Immature natural killer cell (primary cell): ENCODE measurements at regions not wholly inside any gene's neighbourhood (a gene's known extent, or its start where the extent isn't known, plus 50 kb on each side); places are given as distances from the start of the nearest gene placed in this dataset.

ENCODE experiments used
- DNase-seq, 3 donors: peaks; one replicate each; pipeline ENCODE4 v3.0.0; 2022; ENCODE audit warnings: mixed read lengths in 1 of 3
- H3K27ac Mint-ChIP-seq, 6 donors: one replicate each; pipeline ENCODE4 v1.8.0; 2020; ENCODE audit warnings: mixed read lengths in 6 of 6, mild to moderate bottlenecking in 5 of 6, inconsistent platforms in 4 of 6, moderate library complexity in 3 of 6
- H3K27me3 Mint-ChIP-seq, 3 donors: one replicate each; pipeline ENCODE4 v1.8.0; 2020 to 2021; ENCODE audit warnings: low read depth in 3 of 3, mild to moderate bottlenecking in 3 of 3, mixed read lengths in 3 of 3, moderate library complexity in 3 of 3, inconsistent platforms in 1 of 3
- H3K36me3 Mint-ChIP-seq, 3 donors: one replicate each; pipeline ENCODE4 v1.8.0; 2020; ENCODE audit warnings: mixed read lengths in 3 of 3, inconsistent platforms in 2 of 3, mild to moderate bottlenecking in 2 of 3
- H3K4me1 Mint-ChIP-seq, 2 donors: one replicate each; pipeline ENCODE4 v1.8.0; 2020; ENCODE audit warnings: inconsistent platforms in 2 of 2, mild to moderate bottlenecking in 2 of 2, mixed read lengths in 2 of 2, moderate library complexity in 1 of 2
- H3K4me3 Mint-ChIP-seq, 5 donors: one replicate each; pipeline ENCODE4 v1.8.0; 2020; ENCODE audit warnings: mild to moderate bottlenecking in 5 of 5, mixed read lengths in 5 of 5, inconsistent platforms in 3 of 5, moderate library complexity in 3 of 5
- H3K9me3 Mint-ChIP-seq, 6 donors: one replicate each; pipeline ENCODE4 v1.8.0; 2020; ENCODE audit warnings: mild to moderate bottlenecking in 6 of 6, mixed read lengths in 6 of 6, inconsistent platforms in 4 of 6, moderate library complexity in 3 of 6

DNA sequence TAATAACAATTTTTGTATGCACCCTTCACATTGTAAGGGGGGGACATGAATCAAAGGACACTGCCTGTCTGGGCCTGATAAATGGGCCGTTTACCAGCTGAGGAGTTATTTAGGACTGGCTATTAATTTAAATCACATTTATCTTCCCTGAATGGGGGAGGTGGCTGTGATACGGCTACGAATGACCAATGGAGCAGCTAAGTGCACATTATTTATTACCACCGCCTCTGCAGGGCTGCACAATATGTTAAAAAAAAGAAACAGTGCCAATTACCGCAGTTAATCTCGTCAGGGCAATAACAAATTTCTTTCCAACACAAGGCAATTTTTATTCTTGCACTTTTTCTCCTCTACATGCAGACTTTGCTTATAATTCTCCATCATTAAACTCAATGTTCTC lies 318.4 kb downstream of the IRX2 start:
- Mint-ChIP-seq H3K27ac (no peak overlapping the region), H3K36me3 (no peaks in the 10 kb centered on the region), H3K9me3 (peaks cover 0 to 9% (median 4%) of the 10 kb centered on the region in 6 donors), H3K4me1 (no peaks in the 10 kb centered on the region), H3K4me3 (no peak overlapping the region), H3K27me3 (peaks cover 0 to 7% (median 4%) of the 10 kb centered on the region in 3 donors)
- no peak for DNase-seq

GRCh38 chr5:2432076-2432920 lies 319.2 kb downstream of the IRX2 start:
- Mint-ChIP-seq H3K4me3 (no peak overlapping the region), H3K27me3 (peaks cover 0 to 6% (median 4%) of the 10 kb centered on the region in 3 donors), H3K36me3 (no peaks in the 10 kb centered on the region), H3K27ac (no peak overlapping the region), H3K9me3 (peaks cover 0 to 9% (median 4%) of the 10 kb centered on the region in 6 donors), H3K4me1 (no peaks in the 10 kb centered on the region)
- DNase-seq, result no peak

- Mint-ChIP-seq H3K4me1 (no peaks in the 10 kb centered on the region), H3K27me3 (peaks cover 0 to 2% (median 0%) of the 10 kb centered on the region in 3 donors), H3K4me3 (no peak overlapping the region), H3K9me3 (peaks cover 0 to 12% (median 6%) of the 10 kb centered on the region in 6 donors), H3K27ac (no peak overlapping the region), H3K36me3 (no peaks in the 10 kb centered on the region)
- DNase-seq, result no peak
Observed at GRCh38 chr5:2430606-2431005, 320.9 kb downstream of the IRX2 start.

GRCh38 chr5:2427983-2428382 lies 323.5 kb downstream of the IRX2 start:
- H3K4me3 Mint-ChIP-seq, result no peak overlapping the region
- no peaks in the 10 kb centered on the region for H3K36me3 Mint-ChIP-seq
- peaks cover 3 to 19% (median 10%) of the 10 kb centered on the region in 6 donors for H3K9me3 Mint-ChIP-seq
- H3K27me3 Mint-ChIP-seq, result peaks cover 0 to 2% (median 0%) of the 10 kb centered on the region in 3 donors
- H3K27ac Mint-ChIP-seq, result no peak overlapping the region
- no peak for DNase-seq
- H3K4me1 Mint-ChIP-seq, result no peaks in the 10 kb centered on the region

- Mint-ChIP-seq H3K9me3 (peaks cover 0 to 16% (median 6%) of the 10 kb centered on the region in 6 donors), H3K36me3 (no peaks in the 10 kb centered on the region), H3K27me3 (peaks cover 0 to 4% (median 2%) of the 10 kb centered on the region in 3 donors), H3K4me3 (no peak overlapping the region), H3K27ac (no peak overlapping the region), H3K4me1 (no peaks in the 10 kb centered on the region)
- DNase-seq, result no peak
Observed at GRCh38 chr5:2423634-2424033, 327.8 kb downstream of the IRX2 start.

- no peak overlapping the region for H3K4me3 Mint-ChIP-seq
- DNase-seq, result no peak
- H3K27ac Mint-ChIP-seq, result no peak overlapping the region
- no peaks in the 10 kb centered on the region for H3K36me3 Mint-ChIP-seq
- no peaks in the 10 kb centered on the region for H3K4me1 Mint-ChIP-seq
- H3K9me3 Mint-ChIP-seq, result peaks cover 0 to 9% (median 1%) of the 10 kb centered on the region in 6 donors
- H3K27me3 Mint-ChIP-seq, result peaks cover 0 to 7% (median 3%) of the 10 kb centered on the region in 3 donors
Observed at GRCh38 chr5:2417301-2417700, 334.2 kb downstream of the IRX2 start.

- Mint-ChIP-seq H3K4me3 (no peak overlapping the region), H3K27me3 (peaks cover 0 to 5% (median 3%) of the 10 kb centered on the region in 3 donors), H3K36me3 (no peaks in the 10 kb centered on the region), H3K27ac (no peak overlapping the region), H3K9me3 (peaks cover 0 to 6% (median 1%) of the 10 kb centered on the region in 6 donors), H3K4me1 (no peaks in the 10 kb centered on the region)
- DNase-seq, result no peak
Observed at GRCh38 chr5:2415678-2416077, 335.8 kb downstream of the IRX2 start.

- Mint-ChIP-seq H3K36me3 (no peaks in the 10 kb centered on the region), H3K9me3 (peaks cover 0 to 8% (median 1%) of the 10 kb centered on the region in 6 donors), H3K4me1 (no peaks in the 10 kb centered on the region), H3K27me3 (peaks cover 0 to 4% (median 2%) of the 10 kb centered on the region in 3 donors), H3K4me3 (no peak overlapping the region), H3K27ac (no peak overlapping the region)
- no peak for DNase-seq
Observed at GRCh38 chr5:2410451-2410850, 341.0 kb downstream of the IRX2 start.

DNA sequence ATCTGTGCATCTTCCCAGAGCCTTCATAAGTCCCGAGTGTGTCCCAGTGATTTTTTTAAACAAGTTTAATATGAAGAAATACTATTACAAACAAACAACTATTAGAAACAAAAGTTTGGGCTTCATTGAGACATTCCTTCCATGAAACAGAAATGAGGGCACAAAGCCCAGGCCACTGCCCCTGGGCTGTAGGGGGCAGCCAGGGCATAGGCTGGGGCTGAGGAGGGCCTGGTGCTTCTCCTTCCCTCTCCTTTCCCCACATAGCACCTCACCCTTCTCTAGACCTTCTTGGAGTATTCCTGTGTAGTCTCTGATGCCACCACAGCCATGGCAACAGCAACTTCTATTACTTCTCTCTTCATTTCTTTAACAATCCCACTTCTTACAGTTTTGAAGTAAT lies 348.2 kb downstream of the IRX2 start:
- H3K4me1 Mint-ChIP-seq, result no peaks in the 10 kb centered on the region
- H3K27me3 Mint-ChIP-seq, result peaks cover 1 to 3% (median 1%) of the 10 kb centered on the region in 3 donors
- H3K4me3 Mint-ChIP-seq, result no peak overlapping the region
- DNase-seq, result no peak
- H3K9me3 Mint-ChIP-seq, result peaks cover 0 to 6% (median 2%) of the 10 kb centered on the region in 6 donors
- H3K27ac Mint-ChIP-seq, result no peak overlapping the region
- H3K36me3 Mint-ChIP-seq, result no peaks in the 10 kb centered on the region

DNA sequence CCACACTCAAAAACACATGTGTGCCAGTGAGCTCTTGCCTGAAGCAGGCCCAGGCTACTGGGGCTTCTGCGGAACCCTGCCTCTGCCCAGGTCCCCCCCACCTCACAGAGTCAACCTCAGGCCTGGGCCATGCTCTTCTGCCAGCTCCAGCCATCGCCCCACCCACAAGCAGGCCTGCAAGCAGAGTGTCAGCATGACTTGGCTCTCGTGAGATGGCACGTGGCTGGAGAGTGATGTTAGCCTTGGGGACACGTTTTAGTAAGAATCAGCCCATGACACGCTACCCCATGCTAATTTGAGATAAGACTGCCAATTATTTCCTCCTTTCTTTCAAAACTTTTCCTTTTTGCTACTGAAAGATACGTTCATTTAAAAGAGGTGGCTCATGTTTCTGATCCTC lies 351.7 kb downstream of the IRX2 start:
- no peak overlapping the region for H3K27ac Mint-ChIP-seq
- H3K4me3 Mint-ChIP-seq, result no peak overlapping the region
- H3K4me1 Mint-ChIP-seq, result no peaks in the 10 kb centered on the region
- peaks cover 0 to 3% (median 1%) of the 10 kb centered on the region in 3 donors for H3K27me3 Mint-ChIP-seq
- no peaks in the 10 kb centered on the region for H3K36me3 Mint-ChIP-seq
- no peak for DNase-seq
- peaks cover 0 to 4% (median 2%) of the 10 kb centered on the region in 6 donors for H3K9me3 Mint-ChIP-seq

DNA sequence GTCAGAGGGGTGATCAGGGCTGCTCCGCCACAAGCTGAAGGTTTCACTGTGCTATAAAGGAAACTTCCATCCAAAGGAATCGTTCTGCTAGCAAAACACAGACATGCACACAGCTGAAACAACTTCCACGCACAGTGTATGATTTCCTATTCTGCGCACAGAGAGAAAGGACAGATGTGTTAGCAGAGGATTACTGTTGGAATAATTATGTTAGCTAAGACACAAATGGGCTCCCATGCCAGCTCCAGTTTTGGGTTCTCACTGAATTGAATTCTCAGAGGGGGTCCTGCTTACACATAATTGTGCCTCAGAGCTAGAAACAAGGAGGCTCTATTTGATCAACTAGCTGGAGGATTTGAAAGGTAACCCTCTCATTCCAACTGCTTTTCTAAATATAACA lies 352.4 kb downstream of the IRX2 start:
- Mint-ChIP-seq H3K4me1 (no peaks in the 10 kb centered on the region), H3K9me3 (peaks cover 0 to 4% (median 1%) of the 10 kb centered on the region in 6 donors), H3K27ac (no peak overlapping the region), H3K36me3 (no peaks in the 10 kb centered on the region), H3K27me3 (peaks cover 0 to 7% (median 1%) of the 10 kb centered on the region in 3 donors), H3K4me3 (no peak overlapping the region)
- no peak for DNase-seq

DNA sequence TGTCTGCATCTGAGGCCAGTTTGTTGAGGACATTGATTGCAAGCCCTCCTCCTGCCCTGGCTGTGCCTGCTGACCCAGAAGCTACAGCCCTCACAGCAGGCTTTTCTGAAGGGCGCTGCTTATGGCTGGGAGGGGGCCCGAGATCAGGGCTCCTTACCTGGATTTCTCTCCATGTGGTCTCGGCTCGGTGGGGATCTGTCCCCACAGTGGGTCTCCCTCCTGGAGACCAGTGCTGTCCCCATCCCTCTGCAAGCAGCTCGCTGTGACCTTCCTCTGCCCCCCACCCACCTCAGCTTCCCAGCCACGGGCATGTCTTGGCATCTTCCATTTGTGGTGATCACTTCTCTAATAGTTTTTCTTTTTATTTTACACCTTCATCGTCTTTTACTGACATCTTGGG lies 357.9 kb downstream of the IRX2 start:
- Mint-ChIP-seq H3K27ac (no peak overlapping the region), H3K9me3 (peaks cover 0 to 5% (median 0%) of the 10 kb centered on the region in 6 donors), H3K27me3 (peaks cover 1 to 5% (median 4%) of the 10 kb centered on the region in 3 donors), H3K36me3 (no peaks in the 10 kb centered on the region), H3K4me3 (no peak overlapping the region), H3K4me1 (no peaks in the 10 kb centered on the region)
- DNase-seq, result no peak

GRCh38 chr5:2391566-2391965 lies 359.9 kb downstream of the IRX2 start:
- no peak for DNase-seq
- Mint-ChIP-seq H3K9me3 (peaks cover 0 to 2% (median 0%) of the 10 kb centered on the region in 6 donors), H3K27me3 (peaks cover 0 to 5% (median 4%) of the 10 kb centered on the region in 3 donors), H3K4me1 (no peaks in the 10 kb centered on the region), H3K4me3 (no peak overlapping the region), H3K27ac (no peak overlapping the region), H3K36me3 (no peaks in the 10 kb centered on the region)

DNA sequence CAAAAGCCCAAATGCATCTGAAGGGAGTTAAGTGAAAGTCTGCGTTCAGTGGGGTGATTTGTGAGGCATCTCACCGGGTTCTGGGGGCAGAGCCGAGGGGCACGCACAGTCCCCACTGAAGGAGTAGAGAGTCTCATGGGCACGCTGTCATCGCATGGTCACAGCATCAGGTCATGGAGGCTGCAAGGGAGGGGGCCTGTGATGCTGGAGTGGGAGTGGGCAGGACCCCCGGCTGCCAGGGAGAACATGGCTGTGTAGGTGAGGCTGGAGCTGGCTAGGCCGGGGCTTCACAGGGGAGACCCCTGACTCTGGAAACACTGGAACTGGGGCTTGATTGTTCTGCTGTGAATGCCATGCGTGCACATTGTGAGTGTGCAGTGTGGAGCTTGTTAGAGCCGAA lies 360.5 kb downstream of the IRX2 start:
- no peaks in the 10 kb centered on the region for H3K36me3 Mint-ChIP-seq
- H3K4me3 Mint-ChIP-seq, result no peak overlapping the region
- no peak for DNase-seq
- H3K4me1 Mint-ChIP-seq, result no peaks in the 10 kb centered on the region
- H3K27ac Mint-ChIP-seq, result no peak overlapping the region
- peaks cover 0 to 2% (median 0%) of the 10 kb centered on the region in 6 donors for H3K9me3 Mint-ChIP-seq
- H3K27me3 Mint-ChIP-seq, result peaks cover 0 to 5% (median 4%) of the 10 kb centered on the region in 3 donors
